HG03097 (cell line): ENCODE measurements at regions not wholly inside any gene's neighbourhood (a gene's known extent, or its start where the extent isn't known, plus 50 kb on each side); places are given as distances from the start of the nearest gene placed in this dataset.
"Not testable (repeated sequence)": the region's sequence is repeated elsewhere in the genome, so short reads cannot be mapped to it uniquely, and the experiment has no call there.

Source experiments
- ATAC-seq: cut with Tn5 transposase; IDR thresholded peaks from one replicate; pipeline ENCODE4 v1.9.1; 2021; ENCODE audit not compliant: unreplicated experiment, low FRiP score

DNA sequence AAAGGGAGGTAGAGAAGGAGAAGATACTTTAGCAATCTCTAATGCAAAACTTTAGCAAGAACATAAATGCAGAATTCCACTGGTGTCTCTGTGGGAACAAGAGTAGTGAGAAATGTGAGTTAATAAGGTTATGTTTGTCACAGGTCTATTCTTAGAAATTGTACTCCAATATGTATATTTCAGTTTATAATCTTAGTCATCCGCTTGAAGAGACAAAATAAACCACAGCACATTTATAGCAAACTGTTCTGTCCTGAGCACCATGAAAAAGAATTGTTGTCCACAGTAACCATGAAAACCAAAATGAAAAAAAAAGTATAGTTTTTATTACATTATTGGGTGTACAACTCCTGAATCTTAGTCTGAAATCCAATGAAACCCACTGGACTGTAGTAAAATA, 93.6 kb upstream of the TSLP start:
- ATAC-seq = no peak

DNA sequence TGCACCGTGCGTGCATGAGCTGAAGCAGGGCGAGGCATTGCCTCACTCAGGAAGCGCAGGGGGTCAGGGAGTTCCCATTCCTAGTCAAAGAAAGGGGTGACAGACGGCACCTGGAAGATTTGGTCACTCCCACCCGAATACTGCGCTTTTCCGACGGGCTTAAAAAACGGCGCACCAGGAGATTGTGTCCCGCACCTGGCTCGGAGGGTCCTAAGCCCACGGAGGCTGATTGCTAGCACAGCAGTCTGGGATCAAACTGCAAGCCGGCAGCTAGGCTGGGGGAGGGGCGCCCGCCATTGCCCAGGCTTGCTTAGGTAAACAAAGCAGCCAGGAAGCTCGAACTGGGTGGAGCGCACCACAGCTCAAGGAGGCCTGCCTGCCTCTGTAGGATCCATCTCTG, 85.6 kb upstream of the TSLP start:
- not testable (repeated sequence) for ATAC-seq

DNA sequence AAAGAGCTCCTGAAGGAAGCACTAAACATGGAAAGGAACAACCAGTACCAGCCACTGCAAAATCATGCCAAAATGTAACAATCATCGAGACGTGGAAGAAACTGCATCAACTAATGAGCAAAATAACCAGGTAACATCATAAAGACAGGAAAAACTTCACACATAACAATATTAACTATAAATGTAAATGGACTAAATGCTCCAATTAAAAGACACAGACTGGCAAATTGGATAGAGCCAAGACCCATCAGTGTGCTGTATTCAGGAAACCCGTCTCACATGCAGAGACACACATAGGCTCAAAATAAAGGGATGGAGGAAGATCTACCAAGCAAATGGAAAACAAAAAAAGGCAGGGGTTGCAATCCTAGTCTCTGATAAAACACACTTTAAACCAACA, 83.9 kb upstream of the TSLP start:
- not testable (repeated sequence) for ATAC-seq

DNA sequence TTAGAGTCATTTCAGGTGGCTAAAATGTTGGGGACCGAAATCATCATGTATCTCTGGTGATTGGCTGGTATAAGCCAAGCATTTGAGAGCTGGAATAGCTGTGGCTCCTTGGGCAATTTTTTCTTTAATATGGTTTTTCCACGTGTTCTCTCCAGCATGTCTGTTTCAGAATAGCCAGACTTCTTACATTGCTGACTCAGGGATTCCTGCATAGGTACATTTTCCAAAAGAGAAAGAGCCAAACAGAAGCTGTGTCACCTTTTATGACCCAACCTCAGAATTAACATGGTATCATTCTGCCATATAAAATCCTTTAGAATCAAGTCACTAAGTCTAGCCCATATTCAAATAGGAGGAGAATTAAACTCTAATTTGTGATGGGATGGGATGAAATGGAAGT, 74.8 kb upstream of the TSLP start:
- no peak for ATAC-seq

DNA sequence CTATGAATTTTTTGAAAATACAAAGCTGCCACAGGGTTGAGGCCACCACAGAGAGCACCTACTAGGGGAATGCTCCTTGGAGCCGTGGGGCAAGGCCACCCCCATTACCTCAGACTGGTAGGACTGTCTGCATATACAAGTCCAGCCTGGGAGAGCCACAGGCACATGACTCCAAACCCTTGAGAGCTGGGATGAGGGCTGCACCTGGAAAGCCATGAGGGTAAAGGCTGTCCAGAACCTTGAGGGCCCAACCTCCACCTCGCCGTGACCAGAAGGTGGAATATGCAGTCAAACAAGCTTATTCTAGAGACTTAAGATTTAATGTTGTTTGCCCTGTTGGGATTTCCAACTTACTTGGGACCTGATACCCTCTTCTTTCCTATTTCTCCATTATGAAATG, 69.5 kb upstream of the TSLP start:
- ATAC-seq = no peak

DNA sequence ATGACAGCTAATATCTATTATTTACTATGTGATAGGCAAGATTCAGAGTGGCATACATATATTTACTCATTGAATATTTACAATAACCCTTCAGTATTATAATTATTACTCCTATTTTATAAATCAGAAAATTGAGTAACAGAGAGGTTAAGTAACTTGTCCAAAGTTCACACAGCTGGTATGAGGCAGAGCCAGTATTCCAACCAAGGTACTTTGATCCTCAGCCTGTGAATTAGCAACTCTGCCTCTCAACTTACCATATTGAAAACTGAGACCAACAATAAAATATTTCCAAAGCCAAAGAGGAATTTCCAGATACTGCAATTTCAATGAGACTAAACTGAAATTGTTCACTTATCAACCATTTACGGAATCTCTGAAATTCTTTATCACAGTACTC, 67.9 kb upstream of the TSLP start:
- ATAC-seq = no peak

DNA sequence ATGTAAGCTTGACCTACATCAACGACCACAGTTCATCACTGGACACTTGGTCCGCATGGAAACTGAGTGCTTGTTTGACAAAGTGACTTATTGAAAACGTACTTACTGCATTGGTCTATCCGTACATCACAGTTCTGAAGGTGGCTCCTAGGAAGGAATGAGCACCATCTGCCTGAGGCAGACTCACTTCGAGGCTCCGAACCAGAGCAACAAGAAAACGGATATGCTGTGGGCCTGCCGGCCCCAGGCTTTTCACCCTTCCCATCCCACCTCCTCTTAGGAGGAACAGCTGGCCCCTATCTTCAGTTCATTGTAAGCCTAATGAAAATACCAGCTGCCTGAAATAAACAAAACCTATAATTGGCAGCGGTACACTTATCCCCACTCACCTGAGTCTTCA, 67.2 kb upstream of the TSLP start:
- ATAC-seq = no peak

DNA sequence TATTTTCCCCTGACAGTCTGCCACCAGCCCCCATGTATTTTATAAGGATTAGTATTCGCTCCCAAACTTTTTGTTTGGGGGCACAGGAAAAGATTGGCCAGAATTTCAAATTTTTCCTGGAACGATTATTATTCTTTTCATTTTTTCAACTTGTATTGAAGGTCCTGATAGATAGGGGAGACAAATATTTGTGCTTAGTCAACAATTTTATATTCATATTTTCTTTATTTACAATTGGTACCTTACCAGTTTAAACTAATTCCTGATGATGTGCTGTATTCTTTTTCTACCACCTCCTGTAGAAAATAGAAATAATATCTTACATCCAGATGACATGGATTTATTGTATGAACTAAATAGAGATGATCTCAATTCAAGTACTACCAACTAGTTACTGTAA, 60.7 kb upstream of the TSLP start:
- no peak for ATAC-seq

DNA sequence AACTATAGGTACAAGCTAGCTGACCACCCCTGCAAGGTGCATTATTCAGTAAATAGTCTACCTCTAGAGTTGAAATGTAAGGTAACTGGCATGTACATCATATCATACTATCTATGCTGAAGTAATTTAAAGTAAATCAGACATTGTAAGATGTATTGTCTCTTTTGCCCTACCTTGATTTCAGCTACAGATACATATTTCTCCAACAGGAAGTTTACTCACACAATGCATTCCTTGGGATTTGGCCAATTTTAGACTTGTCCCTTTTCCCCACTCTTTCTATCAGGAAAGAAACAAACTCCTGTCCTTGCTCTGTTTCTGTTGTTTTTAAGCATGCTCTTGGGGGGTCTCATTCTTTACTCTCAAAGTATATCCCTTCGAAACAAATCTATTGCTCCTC, 58.5 kb upstream of the TSLP start:
- ATAC-seq = no peak

DNA sequence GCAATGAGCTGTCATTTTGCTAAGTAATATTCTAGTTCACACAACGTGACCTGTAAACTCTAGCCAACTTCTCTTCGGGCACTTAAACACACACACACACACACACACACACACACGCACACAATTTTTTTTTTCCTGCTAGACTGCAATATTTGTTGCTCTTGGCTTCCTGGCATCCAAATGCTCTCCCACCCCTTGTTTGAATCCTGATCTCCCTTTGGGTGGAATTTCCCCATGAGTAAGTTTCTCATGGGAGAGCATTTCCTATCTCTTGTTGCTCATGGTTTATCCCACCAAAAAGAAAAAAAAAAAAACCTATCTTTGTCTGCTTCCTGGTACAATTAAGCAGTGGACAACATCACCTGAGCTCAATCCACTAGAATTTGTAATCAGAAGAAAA, 54.7 kb upstream of the TSLP start:
- ATAC-seq = no peak

DNA sequence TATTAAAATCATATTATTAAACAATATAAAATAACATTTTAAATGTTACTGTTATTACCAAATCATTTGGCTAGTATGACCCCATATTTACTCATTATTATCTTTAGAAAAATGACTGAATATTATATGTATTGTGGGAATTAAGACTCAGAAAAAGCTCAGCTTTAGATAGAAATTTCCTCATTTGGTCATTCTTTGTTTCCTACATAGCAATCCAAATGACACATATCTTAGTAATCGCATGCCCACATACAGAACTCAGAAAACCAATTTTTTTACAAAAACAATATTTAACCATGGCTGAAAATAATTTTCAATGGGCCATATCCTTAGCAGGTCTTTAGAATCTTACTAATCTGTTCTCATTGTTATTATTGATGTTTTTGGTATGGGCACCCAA, 53.8 kb upstream of the TSLP start:
- no peak for ATAC-seq
